Muscle of leg (tissue), 3 donors: ENCODE measurements at regions not wholly inside any gene's neighbourhood (a gene's known extent, or its start where the extent isn't known, plus 50 kb on each side); places are given as distances from the start of the nearest gene placed in this dataset.
"Not testable (repeated sequence)": the region's sequence is repeated elsewhere in the genome, so short reads cannot be mapped to it uniquely, and the experiment has no call there.

Source experiments
- DNase-seq: peaks from one replicate; pipeline ENCODE4 v3.0.0; 2013
- H3K27ac ChIP-seq: one replicate; pipeline ENCODE4 v1.5.1; 2013; ENCODE audit warnings: mild to moderate bottlenecking, low read length, control low read depth
- H3K27me3 ChIP-seq: one replicate; pipeline ENCODE4 v1.6.1; 2013; ENCODE audit warnings: low read length; ENCODE audit not compliant: control insufficient read depth, insufficient read depth
- H3K36me3 ChIP-seq: one replicate; pipeline ENCODE4 v1.6.1; 2013; ENCODE audit warnings: low read length; ENCODE audit not compliant: control insufficient read depth, insufficient read depth
- H3K4me1 ChIP-seq: one replicate; pipeline ENCODE4 v1.6.1; 2013; ENCODE audit warnings: low read length; ENCODE audit not compliant: control insufficient read depth, insufficient read depth
- H3K4me3 ChIP-seq: one replicate; pipeline ENCODE4 v1.5.1; 2013; ENCODE audit warnings: low read length, control low read depth
- H3K9me3 ChIP-seq: replicated peaks from 2 replicates; pipeline ENCODE4 v1.6.1; 2013; ENCODE audit warnings: low read depth, low read length; ENCODE audit not compliant: control insufficient read depth
- WGBS: methylation state at CpG from one replicate; pipeline ENCODE4 v1.1.5; 2013; ENCODE audit warnings: missing lambda C conversion rate; ENCODE audit not compliant: insufficient coverage; 5-methylcytosine and 5-hydroxymethylcytosine counted together

DNA sequence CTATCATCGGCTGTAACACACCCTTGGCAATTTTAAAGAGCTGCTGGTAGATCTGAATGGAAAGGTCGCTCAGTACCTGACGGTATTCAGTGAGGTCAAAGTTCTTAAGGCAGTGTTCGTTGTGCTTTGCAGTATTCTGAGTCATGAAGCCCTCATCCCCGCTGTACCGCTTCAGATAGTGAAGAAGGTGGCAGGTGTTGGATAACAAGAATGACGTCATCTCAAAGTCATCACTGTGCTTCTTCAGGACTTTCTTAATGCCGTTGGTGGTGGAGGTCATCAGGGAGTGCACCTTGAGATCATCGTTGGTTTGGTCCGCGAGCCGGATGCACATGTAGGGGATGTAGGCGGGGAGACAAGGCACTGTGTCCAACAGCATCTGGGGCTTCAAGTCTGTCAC, 1522.8 kb downstream of the FOXD4L5 start:
- WGBS: 89% methylated on average over 5 of the region's 13 CpGs
- H3K27ac ChIP-seq, H3K9me3 ChIP-seq, DNase-seq, H3K27me3 ChIP-seq, H3K36me3 ChIP-seq, H3K4me3 ChIP-seq, H3K4me1 ChIP-seq: not testable (repeated sequence)

DNA sequence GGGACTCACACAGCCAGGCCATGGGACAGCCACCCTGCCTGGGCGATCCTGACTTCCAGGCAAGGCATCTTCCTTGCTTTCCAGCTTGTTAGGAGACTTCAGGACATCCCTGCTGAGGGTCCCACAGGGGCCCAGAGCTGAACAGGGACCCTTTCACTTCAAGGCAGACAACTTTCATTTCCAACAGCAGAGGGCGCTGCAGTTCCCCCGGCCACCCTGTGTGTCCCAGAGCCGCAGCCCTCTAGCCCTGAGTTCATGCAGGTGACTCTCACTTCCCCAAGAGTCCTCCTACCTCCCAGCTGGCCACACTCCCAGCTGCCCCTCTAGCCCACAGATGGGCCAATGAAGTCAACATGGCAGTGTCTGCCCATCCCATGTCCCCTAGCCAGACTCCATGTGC, 1556.0 kb downstream of the FOXD4L5 start:
- not testable (repeated sequence) for DNase-seq, H3K27ac ChIP-seq, H3K27me3 ChIP-seq, H3K9me3 ChIP-seq, H3K4me3 ChIP-seq, H3K4me1 ChIP-seq, H3K36me3 ChIP-seq
- 54% methylated on average over 4 of the region's 4 CpGs for WGBS

DNA sequence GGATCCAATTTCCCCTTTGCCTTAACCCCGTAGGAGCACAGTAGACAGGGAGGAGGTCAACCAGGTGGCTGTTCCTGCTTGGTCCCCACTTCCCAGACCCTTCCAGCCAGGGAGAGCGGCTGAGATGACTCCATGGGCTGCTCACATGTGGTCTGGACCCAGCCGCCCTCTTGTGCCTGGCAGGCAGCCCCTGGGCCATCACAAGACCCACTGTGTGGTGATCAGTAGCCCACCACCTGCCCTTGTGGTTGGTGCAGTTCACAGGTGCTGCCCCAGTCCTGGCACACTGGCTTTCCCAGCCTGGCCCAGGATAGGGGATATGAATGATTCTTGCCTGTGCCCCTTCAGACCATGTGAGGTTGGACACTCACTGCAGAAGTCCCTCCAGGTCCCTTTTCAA, 1556.7 kb downstream of the FOXD4L5 start:
- Histone ChIP-seq H3K4me3 (no peak overlapping the region), H3K27ac (no peak overlapping the region), H3K36me3 (no peaks in the 10 kb centered on the region), H3K27me3 (no peaks in the 10 kb centered on the region), H3K4me1 (no peaks in the 10 kb centered on the region), H3K9me3 (no peaks in the 10 kb centered on the region)
- WGBS: 67% methylated on average over 3 of the region's 3 CpGs
- DNase-seq: no peak

DNA sequence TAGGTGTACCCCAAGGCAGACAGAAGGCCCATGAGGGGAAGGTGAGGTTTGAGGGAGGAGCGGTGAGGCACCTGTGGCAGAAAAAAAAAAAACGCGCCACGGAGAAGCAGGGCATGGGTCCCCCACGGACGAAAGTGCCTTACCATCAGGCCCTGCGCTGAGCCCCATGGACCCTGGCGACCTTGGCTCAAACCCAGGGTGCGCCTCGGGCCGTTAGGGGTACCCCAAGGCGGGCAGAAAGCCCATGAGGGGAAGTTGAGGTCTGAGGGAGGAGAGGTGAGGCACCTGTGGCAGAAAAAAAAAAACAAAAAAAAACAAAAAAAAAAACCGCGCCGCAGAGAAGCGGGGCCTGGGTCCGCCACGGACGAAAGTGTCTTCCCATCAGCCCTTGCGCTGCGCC, 1576.7 kb downstream of the FOXD4L5 start:
- not testable (repeated sequence) for H3K36me3 ChIP-seq, H3K4me3 ChIP-seq, H3K4me1 ChIP-seq, H3K27me3 ChIP-seq, H3K27ac ChIP-seq, H3K9me3 ChIP-seq, DNase-seq
- 60% methylated on average over 13 of the region's 21 CpGs for WGBS

DNA sequence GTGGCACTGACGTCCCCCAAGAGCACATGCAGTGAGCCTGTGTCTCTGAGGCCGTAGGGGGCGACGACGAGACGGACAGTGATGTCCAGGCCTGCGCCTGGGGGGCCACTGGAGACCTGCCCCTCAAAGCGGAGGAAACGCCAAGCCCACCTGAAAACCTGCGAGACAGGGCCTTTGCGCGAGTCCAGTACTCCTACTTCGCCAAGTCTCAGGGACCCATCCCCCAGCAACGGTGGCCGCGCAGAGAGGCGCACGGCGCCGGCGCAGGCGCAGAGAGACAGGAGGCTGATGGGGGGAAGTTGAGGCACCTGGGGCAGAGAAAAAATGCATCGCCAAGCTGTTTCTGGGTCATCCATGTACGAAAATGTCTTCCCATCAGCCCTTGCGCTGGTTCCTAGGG, 1580.6 kb downstream of the FOXD4L5 start:
- H3K36me3 ChIP-seq, H3K27ac ChIP-seq, H3K9me3 ChIP-seq, H3K4me1 ChIP-seq, H3K27me3 ChIP-seq, H3K4me3 ChIP-seq, DNase-seq: not testable (repeated sequence)
- WGBS: 80% methylated on average over 22 of the region's 25 CpGs

DNA sequence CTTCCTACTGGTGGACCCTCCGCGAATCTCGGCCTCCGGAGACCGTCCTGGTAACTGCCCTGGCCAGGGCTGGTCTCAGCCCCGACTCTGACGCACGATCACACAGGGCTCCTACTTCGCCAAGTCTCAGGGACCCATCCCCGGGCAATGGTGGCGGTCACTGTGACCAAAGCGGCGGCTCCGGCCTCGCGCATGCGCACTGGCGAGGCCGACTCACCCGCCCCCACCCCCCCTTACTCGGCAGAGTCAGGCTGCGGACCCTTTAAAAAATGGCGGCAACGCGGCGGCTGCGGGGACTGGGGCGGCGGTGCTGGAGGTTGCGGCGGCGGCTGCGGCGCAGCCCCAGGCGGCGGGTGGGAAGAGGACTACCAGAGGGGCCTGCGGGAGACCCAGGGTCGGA, 1581.3 kb downstream of the FOXD4L5 start:
- not testable (repeated sequence) for H3K27me3 ChIP-seq, H3K9me3 ChIP-seq, H3K27ac ChIP-seq, DNase-seq, H3K4me1 ChIP-seq, H3K36me3 ChIP-seq, H3K4me3 ChIP-seq
- 63% methylated on average over 15 of the region's 38 CpGs for WGBS

DNA sequence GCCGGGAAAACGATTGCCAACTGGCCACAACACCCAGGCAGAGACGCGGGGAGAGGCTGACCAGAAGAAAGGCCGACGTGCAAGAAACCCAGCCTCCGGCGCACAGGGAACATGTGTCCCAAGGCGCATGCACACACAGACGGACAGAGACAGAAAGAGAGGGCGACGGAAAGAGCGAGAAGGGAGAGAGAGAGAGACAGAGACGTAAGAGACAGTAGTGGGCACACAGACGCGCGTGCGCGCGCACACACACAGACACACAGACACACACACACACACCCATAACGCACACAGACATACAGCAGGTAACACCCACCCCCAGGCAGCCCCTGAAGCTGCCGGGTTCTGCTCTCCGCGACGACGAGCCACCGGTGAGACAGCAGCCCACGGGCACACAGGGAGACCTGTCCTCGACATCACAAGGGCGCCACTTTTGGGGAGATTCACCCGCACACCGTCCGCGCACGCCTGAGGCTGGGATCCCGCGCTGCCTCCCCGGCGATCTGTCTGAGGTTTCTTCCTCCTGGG, 1581.8 kb downstream of the FOXD4L5 start:
- H3K27ac ChIP-seq, H3K36me3 ChIP-seq, DNase-seq, H3K4me3 ChIP-seq, H3K27me3 ChIP-seq, H3K9me3 ChIP-seq, H3K4me1 ChIP-seq: not testable (repeated sequence)
- 57% methylated on average over 1 of the region's 39 CpGs for WGBS
